ENCODE measurements at regions not wholly inside any gene's neighbourhood (a gene's known extent, or its start where the extent isn't known, plus 50 kb on each side); places are given as distances from the start of the nearest gene placed in this dataset.

GRCh38 chr12:126021675-126022074 is 956.4 kb downstream of the AACS start:
- 72% methylated on average over 2 of the region's 2 CpGs for WGBS (ENCODE audit: insufficient coverage)
- no peaks in the 10 kb centered on the region for H3K27me3 ChIP-seq (ENCODE audit: control insufficient read depth, insufficient read depth, low read length)
- no peaks in the 10 kb centered on the region for H3K36me3 Mint-ChIP-seq

GRCh38 chr12:126027825-126028224 is 962.6 kb downstream of the AACS start:
- no peak overlapping the region for H3K27ac ChIP-seq (ENCODE audit: low read length)
- no peak for TF ChIP-seq CTCF (IDR thresholded peaks at IDR 0.05)
- H3K4me1 ChIP-seq (ENCODE audit: control insufficient read depth, insufficient read depth, low read length) = no peaks in the 10 kb centered on the region
- intact Hi-C loops (cut with micrococcal nuclease) = no loop called here
- Mint-ChIP-seq H3K27ac (no peak overlapping the region), H3K9me3 (peaks cover 3 to 4% of the 10 kb centered on the region in 2 donors), H3K4me1 (no peaks in the 10 kb centered on the region), H3K4me3 (no peak overlapping the region), H3K27me3 (ENCODE audit: low read depth in 2 of 2) (no peaks in the 10 kb centered on the region), H3K36me3 (no peaks in the 10 kb centered on the region)
- no peak for ATAC-seq
- H3K9me3 ChIP-seq (ENCODE audit: control insufficient read depth, insufficient read depth, low read length) = no peaks in the 10 kb centered on the region
- no CpG with 5 or more reads among the region's 2 CpGs for WGBS (ENCODE audit: insufficient coverage)
- DNase-seq = no peak
- no peaks in the 10 kb centered on the region for H3K27me3 ChIP-seq (ENCODE audit: control insufficient read depth, insufficient read depth, low read length)
- no peaks in the 10 kb centered on the region for H3K36me3 ChIP-seq (ENCODE audit: control insufficient read depth, insufficient read depth, low read length)
- no peak overlapping the region for H3K4me3 ChIP-seq (ENCODE audit: low read length)

More at GRCh38 chr12:126021675-126022074, 956.4 kb downstream of the AACS start:
- Mint-ChIP-seq H3K4me1 (no peaks in the 10 kb centered on the region), H3K27ac (no peak overlapping the region), H3K4me3 (no peak overlapping the region), H3K27me3 (ENCODE audit: low read depth in 2 of 2) (no peaks in the 10 kb centered on the region), H3K9me3 (peaks cover 5 to 8% of the 10 kb centered on the region in 2 donors)
- H3K27ac ChIP-seq (ENCODE audit: low read length) = no peak overlapping the region
- peaks cover 16% of the 10 kb centered on the region for H3K9me3 ChIP-seq (ENCODE audit: control insufficient read depth, insufficient read depth, low read length)
- no peaks in the 10 kb centered on the region for H3K4me1 ChIP-seq (ENCODE audit: control insufficient read depth, insufficient read depth, low read length)
- DNase-seq (no peak), ATAC-seq (no peak)
- intact Hi-C loops (cut with micrococcal nuclease) = no loop called here
- TF ChIP-seq CTCF (IDR thresholded peaks at IDR 0.05) = no peak
- no peaks in the 10 kb centered on the region for H3K36me3 ChIP-seq (ENCODE audit: control insufficient read depth, insufficient read depth, low read length)
- no peak overlapping the region for H3K4me3 ChIP-seq (ENCODE audit: low read length)

GRCh38 chr12:126030573-126030972 is 965.3 kb downstream of the AACS start:
- intact Hi-C loops (cut with micrococcal nuclease) = no loop called here
- Mint-ChIP-seq H3K27me3 (ENCODE audit: low read depth in 2 of 2) (no peaks in the 10 kb centered on the region), H3K36me3 (no peaks in the 10 kb centered on the region), H3K4me1 (no peaks in the 10 kb centered on the region), H3K9me3 (peaks cover 3 to 4% of the 10 kb centered on the region in 2 donors), H3K4me3 (no peak overlapping the region), H3K27ac (no peak overlapping the region)
- DNase-seq = no peak
- no peak for ATAC-seq
- no peak for TF ChIP-seq CTCF (IDR thresholded peaks at IDR 0.05)
- Histone ChIP-seq H3K4me1 (ENCODE audit: control insufficient read depth, insufficient read depth, low read length) (no peaks in the 10 kb centered on the region), H3K4me3 (ENCODE audit: low read length) (no peak overlapping the region), H3K27me3 (ENCODE audit: control insufficient read depth, insufficient read depth, low read length) (no peaks in the 10 kb centered on the region), H3K27ac (ENCODE audit: low read length) (no peak overlapping the region), H3K9me3 (ENCODE audit: control insufficient read depth, insufficient read depth, low read length) (no peaks in the 10 kb centered on the region), H3K36me3 (ENCODE audit: control insufficient read depth, insufficient read depth, low read length) (no peaks in the 10 kb centered on the region)
- 81% methylated on average over 8 of the region's 8 CpGs for WGBS (ENCODE audit: insufficient coverage)

GRCh38 chr12:126033751-126034150 is 968.5 kb downstream of the AACS start:
- no peak for TF ChIP-seq CTCF (IDR thresholded peaks at IDR 0.05)
- Histone ChIP-seq H3K9me3 (ENCODE audit: control insufficient read depth, insufficient read depth, low read length) (no peaks in the 10 kb centered on the region), H3K36me3 (ENCODE audit: control insufficient read depth, insufficient read depth, low read length) (no peaks in the 10 kb centered on the region), H3K27me3 (ENCODE audit: control insufficient read depth, insufficient read depth, low read length) (no peaks in the 10 kb centered on the region), H3K27ac (ENCODE audit: low read length) (no peak overlapping the region), H3K4me3 (ENCODE audit: low read length) (no peak overlapping the region), H3K4me1 (ENCODE audit: control insufficient read depth, insufficient read depth, low read length) (no peaks in the 10 kb centered on the region)
- DNase-seq = no peak
- Mint-ChIP-seq H3K4me3 (no peak overlapping the region), H3K36me3 (no peaks in the 10 kb centered on the region), H3K4me1 (no peaks in the 10 kb centered on the region), H3K27me3 (ENCODE audit: low read depth in 2 of 2) (no peaks in the 10 kb centered on the region), H3K27ac (no peak overlapping the region), H3K9me3 (peaks cover 0 to 7% of the 10 kb centered on the region in 2 donors)
- WGBS (ENCODE audit: insufficient coverage) = 86% methylated on average over 3 of the region's 3 CpGs
- intact Hi-C loops (cut with micrococcal nuclease) = no loop called here
- ATAC-seq = no peak

All from natural killer cell (primary cell).